Esophagus squamous epithelium (tissue), 4 donors: ENCODE measurements at regions not wholly inside any gene's neighbourhood (a gene's known extent, or its start where the extent isn't known, plus 50 kb on each side); places are given as distances from the start of the nearest gene placed in this dataset.

ENCODE experiments used
- POLR2A ChIP-seq, 4 donors: fragments of 450-650 bp; IDR thresholded peaks; one replicate each; pipeline ENCODE4 v1.6.1; 2017; ENCODE audit warnings: antibody characterized with exemption in 4 of 4, mild to moderate bottlenecking in 4 of 4, moderate library complexity in 3 of 4
- TF ChIP-seq, protein P1 (sequence below), 6 experiments: fragments of 450-650 bp in 4 of 6; fragments of 200-600 bp in 2 of 6; sonication (generic) in 2 of 6; IDR thresholded peaks; one replicate each; pipeline ENCODE4 v1.5.1; 2016 to 2019; ENCODE audit warnings: antibody characterized with exemption in 6 of 6, mild to moderate bottlenecking in 4 of 6, moderate library complexity in 4 of 6

GRCh38 chr17:36680701-36681202 lies 79.4 kb downstream of the MRM1 start:
- TF ChIP-seq, protein P1, sequence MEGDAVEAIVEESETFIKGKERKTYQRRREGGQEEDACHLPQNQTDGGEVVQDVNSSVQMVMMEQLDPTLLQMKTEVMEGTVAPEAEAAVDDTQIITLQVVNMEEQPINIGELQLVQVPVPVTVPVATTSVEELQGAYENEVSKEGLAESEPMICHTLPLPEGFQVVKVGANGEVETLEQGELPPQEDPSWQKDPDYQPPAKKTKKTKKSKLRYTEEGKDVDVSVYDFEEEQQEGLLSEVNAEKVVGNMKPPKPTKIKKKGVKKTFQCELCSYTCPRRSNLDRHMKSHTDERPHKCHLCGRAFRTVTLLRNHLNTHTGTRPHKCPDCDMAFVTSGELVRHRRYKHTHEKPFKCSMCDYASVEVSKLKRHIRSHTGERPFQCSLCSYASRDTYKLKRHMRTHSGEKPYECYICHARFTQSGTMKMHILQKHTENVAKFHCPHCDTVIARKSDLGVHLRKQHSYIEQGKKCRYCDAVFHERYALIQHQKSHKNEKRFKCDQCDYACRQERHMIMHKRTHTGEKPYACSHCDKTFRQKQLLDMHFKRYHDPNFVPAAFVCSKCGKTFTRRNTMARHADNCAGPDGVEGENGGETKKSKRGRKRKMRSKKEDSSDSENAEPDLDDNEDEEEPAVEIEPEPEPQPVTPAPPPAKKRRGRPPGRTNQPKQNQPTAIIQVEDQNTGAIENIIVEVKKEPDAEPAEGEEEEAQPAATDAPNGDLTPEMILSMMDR (IDR thresholded peaks at IDR 0.05) = no peak
- TF ChIP-seq POLR2A (IDR thresholded peaks at IDR 0.05) = no peak
